Fibroblast of the aortic adventitia (primary cell): ENCODE measurements at regions not wholly inside any gene's neighbourhood (a gene's known extent, or its start where the extent isn't known, plus 50 kb on each side); places are given as distances from the start of the nearest gene placed in this dataset.

Experiments used
- DNase-seq: peaks from one replicate; pipeline ENCODE4 v3.0.0-alpha.2; 2010; ENCODE audit warnings: low read depth
- H3K4me3 ChIP-seq: 2 replicates; pipeline ENCODE4 v1.5.1; 2011; ENCODE audit warnings: low read depth, mild to moderate bottlenecking, control low read depth, low read length, moderate library complexity
- TF ChIP-seq, protein P1 (sequence below): IDR thresholded peaks from 2 replicates; pipeline ENCODE4 v1.5.1; 2011; ENCODE audit warnings: mild to moderate bottlenecking, low read length, control low read depth, inconsistent platforms; ENCODE audit not compliant: insufficient read depth

DNA sequence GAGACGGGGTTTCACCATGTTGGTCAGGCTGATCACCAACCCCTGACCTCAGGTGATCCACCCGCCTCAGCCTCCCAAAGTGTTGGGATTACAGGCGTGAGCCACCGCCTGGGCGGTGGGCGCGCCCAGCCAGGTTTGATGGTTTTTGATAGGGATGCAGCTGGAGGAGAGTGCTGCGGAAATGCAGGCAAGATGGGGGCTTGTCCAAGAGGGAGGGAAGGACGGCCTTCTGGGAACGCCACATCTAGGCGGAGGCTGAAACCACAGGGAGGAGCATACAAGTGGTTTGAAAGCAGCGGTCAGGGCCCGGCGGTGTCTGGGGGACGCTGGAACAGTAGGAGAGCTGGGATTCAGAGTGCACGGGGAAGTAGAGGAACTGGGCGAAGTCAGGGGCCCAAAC, 134.6 kb downstream of the VRK1 start:
- no peak overlapping the region for H3K4me3 ChIP-seq
- no peak for DNase-seq
- TF ChIP-seq, protein P1, sequence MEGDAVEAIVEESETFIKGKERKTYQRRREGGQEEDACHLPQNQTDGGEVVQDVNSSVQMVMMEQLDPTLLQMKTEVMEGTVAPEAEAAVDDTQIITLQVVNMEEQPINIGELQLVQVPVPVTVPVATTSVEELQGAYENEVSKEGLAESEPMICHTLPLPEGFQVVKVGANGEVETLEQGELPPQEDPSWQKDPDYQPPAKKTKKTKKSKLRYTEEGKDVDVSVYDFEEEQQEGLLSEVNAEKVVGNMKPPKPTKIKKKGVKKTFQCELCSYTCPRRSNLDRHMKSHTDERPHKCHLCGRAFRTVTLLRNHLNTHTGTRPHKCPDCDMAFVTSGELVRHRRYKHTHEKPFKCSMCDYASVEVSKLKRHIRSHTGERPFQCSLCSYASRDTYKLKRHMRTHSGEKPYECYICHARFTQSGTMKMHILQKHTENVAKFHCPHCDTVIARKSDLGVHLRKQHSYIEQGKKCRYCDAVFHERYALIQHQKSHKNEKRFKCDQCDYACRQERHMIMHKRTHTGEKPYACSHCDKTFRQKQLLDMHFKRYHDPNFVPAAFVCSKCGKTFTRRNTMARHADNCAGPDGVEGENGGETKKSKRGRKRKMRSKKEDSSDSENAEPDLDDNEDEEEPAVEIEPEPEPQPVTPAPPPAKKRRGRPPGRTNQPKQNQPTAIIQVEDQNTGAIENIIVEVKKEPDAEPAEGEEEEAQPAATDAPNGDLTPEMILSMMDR, result no peak

DNA sequence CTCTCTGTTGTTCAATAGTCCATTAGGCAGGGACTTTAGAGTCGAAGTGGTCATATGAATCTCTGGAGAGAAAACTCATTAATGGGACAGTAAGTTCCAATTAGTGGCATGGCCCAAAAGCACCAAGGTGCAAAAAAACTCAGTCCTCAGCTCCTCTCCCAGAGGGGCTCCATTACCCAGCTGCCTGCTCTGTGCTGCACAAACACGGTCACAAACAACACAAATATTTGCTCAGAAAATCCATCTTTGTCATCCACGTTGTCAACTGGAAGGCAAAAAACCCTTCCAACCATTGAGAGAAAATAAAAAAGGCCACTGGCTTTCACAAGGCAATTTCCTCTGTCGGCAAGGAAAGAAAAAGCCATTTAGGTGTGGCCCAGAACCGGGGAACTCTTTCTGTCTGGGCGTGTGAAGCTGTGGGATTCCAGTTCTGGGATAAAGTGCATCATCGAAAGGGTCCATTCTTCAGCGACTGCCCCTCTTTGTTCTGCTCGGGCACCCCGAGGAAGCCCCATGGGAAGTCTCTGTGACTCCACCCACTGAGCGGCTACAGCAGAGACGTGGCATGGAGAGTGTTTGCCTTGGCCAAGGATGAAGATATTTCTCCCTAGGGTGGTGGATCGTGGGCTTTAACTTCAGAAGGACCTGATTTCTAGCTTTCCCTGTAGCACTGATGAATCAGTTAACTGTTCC, 137.6 kb downstream of the VRK1 start:
- no peak overlapping the region for H3K4me3 ChIP-seq
- TF ChIP-seq, protein P1, result no peak
- no peak for DNase-seq

DNA sequence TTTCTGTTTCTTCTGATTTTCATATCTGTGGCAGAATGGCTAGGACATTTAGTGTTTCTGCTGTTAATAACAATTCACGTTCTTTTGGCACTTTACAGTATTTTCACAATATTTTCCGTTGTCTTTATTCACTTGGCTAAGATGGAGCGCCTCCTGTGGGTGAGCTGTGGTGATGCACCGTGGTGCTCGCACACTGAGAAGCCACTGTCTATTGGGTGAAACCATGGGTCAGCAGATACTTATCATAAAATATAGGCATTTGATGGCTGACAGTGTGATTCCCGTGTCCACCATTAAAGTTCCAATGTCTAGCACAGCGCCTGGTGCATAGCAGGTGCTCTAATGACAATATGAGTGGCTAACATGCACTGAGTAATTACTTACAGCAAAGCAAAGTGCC, 141.8 kb downstream of the VRK1 start:
- H3K4me3 ChIP-seq, result no peak overlapping the region
- TF ChIP-seq, protein P1, result peak; percentile 11
- no peak for DNase-seq

DNA sequence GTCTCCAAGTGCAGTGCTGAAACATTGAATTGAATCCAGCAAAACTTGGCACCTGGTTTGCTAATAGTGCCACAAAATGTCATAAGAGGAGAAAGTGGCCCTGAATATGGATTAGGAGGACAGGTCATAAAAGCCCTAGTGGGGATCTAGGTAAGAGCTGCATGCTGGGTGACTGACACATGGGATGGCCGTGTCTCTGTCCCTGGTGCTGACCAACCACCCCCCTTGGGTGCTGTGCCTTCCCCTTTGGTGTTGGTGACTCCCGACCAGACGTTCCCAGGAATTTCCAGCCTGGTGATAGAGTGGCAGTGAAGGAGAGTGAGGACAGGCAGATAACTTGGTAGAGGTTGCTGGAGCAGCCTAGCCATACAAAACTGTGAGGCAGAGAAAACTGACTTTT, 142.8 kb downstream of the VRK1 start:
- no peak for DNase-seq
- no peak overlapping the region for H3K4me3 ChIP-seq
- TF ChIP-seq, protein P1, result no peak

DNA sequence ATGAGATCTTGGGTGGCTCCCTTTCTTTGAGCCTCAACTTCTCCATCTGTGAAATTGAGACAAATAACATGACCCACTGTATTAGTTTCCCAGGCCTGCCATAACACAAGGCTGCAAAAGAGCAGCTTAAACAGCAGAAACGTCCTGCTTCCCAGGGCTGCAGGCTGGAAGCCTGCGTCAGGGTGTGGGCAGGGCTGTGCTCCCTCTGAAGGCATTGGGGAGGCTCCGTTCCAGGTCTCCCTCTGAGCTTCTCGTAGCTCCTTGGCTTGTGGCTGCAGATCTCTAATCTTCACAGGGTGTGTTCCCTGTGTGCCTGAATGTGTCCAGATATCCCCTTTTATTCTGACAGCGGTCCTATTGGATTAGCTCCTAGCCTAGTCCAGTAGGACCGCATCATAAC, 147.1 kb downstream of the VRK1 start:
- DNase-seq, result no peak
- TF ChIP-seq, protein P1, result no peak
- H3K4me3 ChIP-seq, result no peak overlapping the region

DNA sequence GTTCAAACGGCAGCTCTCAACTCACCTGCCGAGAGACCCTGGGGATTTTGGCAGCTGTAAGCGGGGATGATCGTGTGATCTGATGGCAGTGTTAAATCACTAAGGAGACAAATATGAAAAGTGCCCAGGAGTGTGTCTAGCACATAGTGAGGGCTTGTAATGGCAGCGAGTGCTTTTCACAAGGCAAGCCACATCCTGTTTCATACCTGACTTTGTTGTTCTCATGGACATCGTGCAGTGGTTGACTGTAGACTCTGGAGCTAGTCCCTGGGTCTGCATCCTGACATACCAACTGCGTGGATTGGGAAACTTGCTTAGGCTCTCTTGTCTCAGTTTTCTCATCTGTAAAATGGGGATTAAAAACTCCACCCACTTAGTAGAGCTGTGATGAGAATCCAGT, 148.5 kb downstream of the VRK1 start:
- no peak for DNase-seq
- no peak overlapping the region for H3K4me3 ChIP-seq
- TF ChIP-seq, protein P1, result no peak

DNA sequence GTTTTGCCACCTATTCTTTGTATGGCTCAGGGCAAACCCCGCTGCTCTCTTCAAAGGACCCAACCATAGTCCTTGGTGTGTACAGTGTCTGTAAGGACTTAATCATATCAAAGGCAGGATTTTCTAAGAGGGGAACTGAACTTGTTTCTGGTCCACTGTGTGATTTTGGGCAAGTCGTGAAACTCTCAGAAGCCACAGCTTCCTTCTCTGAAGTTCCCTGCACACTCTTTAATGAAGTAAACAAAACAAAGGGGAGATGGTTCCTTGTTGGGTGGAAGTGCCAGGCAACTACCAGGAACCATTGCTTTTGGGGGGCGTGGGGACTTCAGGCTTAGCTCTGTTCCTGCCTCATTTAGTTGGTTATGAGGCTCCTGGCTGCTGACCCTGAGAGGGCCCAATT, 152.4 kb downstream of the VRK1 start:
- H3K4me3 ChIP-seq, result no peak overlapping the region
- TF ChIP-seq, protein P1, result no peak
- no peak for DNase-seq
